Skeletal muscle tissue (tissue), 3 donors: ENCODE measurements at regions not wholly inside any gene's neighbourhood (a gene's known extent, or its start where the extent isn't known, plus 50 kb on each side); places are given as distances from the start of the nearest gene placed in this dataset.
"Not testable (repeated sequence)": the region's sequence is repeated elsewhere in the genome, so short reads cannot be mapped to it uniquely, and the experiment has no call there.

Source experiments
- H3K27ac ChIP-seq: one replicate; pipeline ENCODE4 v1.7.0; 2013; ENCODE audit warnings: mild to moderate bottlenecking, low read depth, low read length, inconsistent platforms
- H3K27me3 ChIP-seq, 3 donors: one replicate each; pipeline ENCODE4 v1.7.0; 2013; ENCODE audit warnings: low read length in 3 of 3; ENCODE audit not compliant: control insufficient read depth in 3 of 3, insufficient read depth in 3 of 3
- H3K36me3 ChIP-seq, 3 donors: one replicate each; pipeline ENCODE4 v1.7.0; 2013; ENCODE audit warnings: low read length in 3 of 3; ENCODE audit not compliant: control insufficient read depth in 3 of 3, insufficient read depth in 3 of 3
- H3K4me1 ChIP-seq, 3 donors: one replicate each; pipeline ENCODE4 v1.7.0; 2013; ENCODE audit warnings: low read length in 3 of 3, mild to moderate bottlenecking in 3 of 3; ENCODE audit not compliant: control insufficient read depth in 3 of 3, insufficient read depth in 3 of 3
- H3K4me3 ChIP-seq, 3 donors: one replicate each; pipeline ENCODE4 v1.7.0; 2013; ENCODE audit warnings: low read length in 3 of 3
- H3K9ac ChIP-seq, 3 donors: one replicate each; pipeline ENCODE4 v1.7.0; 2013; ENCODE audit warnings: low read length in 3 of 3, mild to moderate bottlenecking in 3 of 3, moderate library complexity in 2 of 3, low read depth in 1 of 3
- H3K9me3 ChIP-seq, 3 donors: one replicate each; pipeline ENCODE4 v1.7.0; 2013; ENCODE audit warnings: low read length in 3 of 3; ENCODE audit not compliant: control insufficient read depth in 3 of 3
- donor health status: Osteomylitis.

GRCh38 chr17:54157542-54157941, 334.8 kb downstream of the KIF2B start:
- Histone ChIP-seq H3K36me3 (no peaks in the 10 kb centered on the region), H3K4me1 (no peaks in the 10 kb centered on the region), H3K27ac (no peak overlapping the region), H3K9me3 (no peaks in the 10 kb centered on the region), H3K27me3 (no peaks in the 10 kb centered on the region), H3K9ac (no peak overlapping the region), H3K4me3 (no peak overlapping the region)

GRCh38 chr17:54172096-54172984, 349.6 kb downstream of the KIF2B start:
- Histone ChIP-seq H3K4me1 (no peaks in the 10 kb centered on the region), H3K27me3 (no peaks in the 10 kb centered on the region), H3K9me3 (no peaks in the 10 kb centered on the region), H3K36me3 (no peaks in the 10 kb centered on the region), H3K27ac (no peak overlapping the region), H3K4me3 (no peak overlapping the region), H3K9ac (no peak overlapping the region)

- Histone ChIP-seq H3K4me3 (no peak overlapping the region), H3K36me3 (no peaks in the 10 kb centered on the region), H3K4me1 (no peaks in the 10 kb centered on the region), H3K9me3 (no peaks in the 10 kb centered on the region), H3K9ac (no peak overlapping the region), H3K27me3 (no peaks in the 10 kb centered on the region), H3K27ac (no peak overlapping the region)
These were observed 350.2 kb downstream of the KIF2B start for GRCh38 chr17:54172985-54173316.

GRCh38 chr17:54177606-54178308, 355.0 kb downstream of the KIF2B start:
- Histone ChIP-seq H3K27ac (no peak overlapping the region), H3K9ac (no peak overlapping the region), H3K4me1 (no peaks in the 10 kb centered on the region)

GRCh38 chr17:54180950-54181349, 358.2 kb downstream of the KIF2B start:
- no peak overlapping the region for H3K4me3 ChIP-seq
- no peak overlapping the region for H3K9ac ChIP-seq
- no peak overlapping the region for H3K27ac ChIP-seq
- H3K4me1 ChIP-seq: no peaks in the 10 kb centered on the region
- no peaks in the 10 kb centered on the region for H3K27me3 ChIP-seq
- H3K36me3 ChIP-seq: no peaks in the 10 kb centered on the region
- H3K9me3 ChIP-seq: no peaks in the 10 kb centered on the region

More at GRCh38 chr17:54177606-54178308, 355.0 kb downstream of the KIF2B start:
- no peak overlapping the region for H3K4me3 ChIP-seq
- H3K9me3 ChIP-seq: no peaks in the 10 kb centered on the region
- no peaks in the 10 kb centered on the region for H3K36me3 ChIP-seq
- H3K27me3 ChIP-seq: no peaks in the 10 kb centered on the region

GRCh38 chr17:54191261-54191660, 368.5 kb downstream of the KIF2B start:
- Histone ChIP-seq H3K4me3 (no peak overlapping the region), H3K36me3 (no peaks in the 10 kb centered on the region), H3K4me1 (no peaks in the 10 kb centered on the region), H3K9ac (no peak overlapping the region), H3K27me3 (no peaks in the 10 kb centered on the region), H3K27ac (no peak overlapping the region), H3K9me3 (no peaks in the 10 kb centered on the region)

- Histone ChIP-seq H3K4me3 (no peak overlapping the region), H3K9me3 (no peaks in the 10 kb centered on the region), H3K27ac (no peak overlapping the region), H3K9ac (no peak overlapping the region), H3K27me3 (no peaks in the 10 kb centered on the region), H3K36me3 (no peaks in the 10 kb centered on the region), H3K4me1 (no peaks in the 10 kb centered on the region)
These were observed 371.5 kb downstream of the KIF2B start for GRCh38 chr17:54194268-54194667.

GRCh38 chr17:54196751-54197150, 374.0 kb downstream of the KIF2B start:
- Histone ChIP-seq H3K4me1 (no peaks in the 10 kb centered on the region), H3K4me3 (no peak overlapping the region), H3K36me3 (no peaks in the 10 kb centered on the region), H3K27ac (no peak overlapping the region), H3K9ac (no peak overlapping the region), H3K9me3 (no peaks in the 10 kb centered on the region), H3K27me3 (no peaks in the 10 kb centered on the region)

GRCh38 chr17:54201380-54201779, 378.7 kb downstream of the KIF2B start:
- H3K4me3 ChIP-seq, H3K27me3 ChIP-seq, H3K4me1 ChIP-seq, H3K36me3 ChIP-seq, H3K9ac ChIP-seq, H3K9me3 ChIP-seq, H3K27ac ChIP-seq: not testable (repeated sequence)

- Histone ChIP-seq H3K36me3 (no peaks in the 10 kb centered on the region), H3K9me3 (no peaks in the 10 kb centered on the region), H3K27ac (no peak overlapping the region), H3K27me3 (no peaks in the 10 kb centered on the region), H3K4me3 (no peak overlapping the region), H3K4me1 (no peaks in the 10 kb centered on the region), H3K9ac (no peak overlapping the region)
These were observed 398.1 kb downstream of the KIF2B start for GRCh38 chr17:54220829-54221228.
